ENCODE measurements at regions not wholly inside any gene's neighbourhood (a gene's known extent, or its start where the extent isn't known, plus 50 kb on each side); places are given as distances from the start of the nearest gene placed in this dataset.

- no TSS peak for BruUV-seq (replicated peaks)
- no peaks in the 10 kb centered on the region for H3K4me1 ChIP-seq (ENCODE audit: control insufficient read depth, extremely low read depth, insufficient read depth, low read length)
- no peaks in the 10 kb centered on the region for H3K9me1 ChIP-seq (replicated peaks; ENCODE audit: control insufficient read depth, extremely low read depth, insufficient read depth, low read length)
- no peak overlapping the region for H3K9ac ChIP-seq (replicated peaks; ENCODE audit: extremely low read depth, insufficient read depth, low read length)
- TF ChIP-seq MYC (IDR thresholded peaks at IDR 0.05; ENCODE audit: low read depth, low read length) (no peak), CTCF (IDR thresholded peaks at IDR 0.05; ENCODE audit: extremely low read depth in 1 of 2, insufficient read depth in 1 of 2, low read depth in 1 of 2, low read length in 2 of 2) (no peak), FOS (IDR thresholded peaks at IDR 0.05; ENCODE audit: borderline replicate concordance, insufficient read depth, low read length) (no peak), GATA2 (IDR thresholded peaks at IDR 0.05; ENCODE audit: insufficient read depth, insufficient read length, low read depth, low read length) (no peak)
- ChIA-PET POLR2A (no interaction called here), CTCF (no interaction called here)
- no peaks in the 10 kb centered on the region for H3K36me3 ChIP-seq (ENCODE audit: control insufficient read depth in 2 of 2, extremely low read depth in 1 of 2, insufficient read depth in 2 of 2, low read length in 2 of 2)
- intact Hi-C loops (cut with micrococcal nuclease) (no loop called here), dilution Hi-C loops (cut with MboI; ENCODE audit: extremely low pct_ligation_motif_present, low sequenced_read_pairs) (no loop called here)
- FAIRE-seq (no peak), DNase-seq (ENCODE audit: low read depth, low spot score) (no peak)
- no peak overlapping the region for H3K27ac ChIP-seq (ENCODE audit: insufficient read depth, low read depth, low read length)
- H3K27me3 ChIP-seq (ENCODE audit: control insufficient read depth in 2 of 2, insufficient read depth in 2 of 2, low read length in 2 of 2), result no peaks in the 10 kb centered on the region
- H3K9me3 ChIP-seq (replicated peaks; ENCODE audit: control insufficient read depth, insufficient read depth, low read length), result no peaks in the 10 kb centered on the region
- H2AFZ ChIP-seq (ENCODE audit: low read depth, low read length), result no peak overlapping the region
- H4K20me1 ChIP-seq (replicated peaks; ENCODE audit: control insufficient read depth, extremely low read depth, insufficient read depth, low read length), result no peaks in the 10 kb centered on the region
- no peaks in the 10 kb centered on the region for H3K79me2 ChIP-seq (ENCODE audit: control insufficient read depth, insufficient read depth, low read length)
- H3K4me3 ChIP-seq (replicated peaks in 1 of 3; ENCODE audit: insufficient read depth in 1 of 3, low read depth in 1 of 3, low read length in 3 of 3), result no peak overlapping the region
- no peak overlapping the region for H3K4me2 ChIP-seq (ENCODE audit: insufficient read depth, low read length)
Measured at GRCh38 chr16:6153901-6154300, 1056.3 kb upstream of the EEF2KMT start.

- intact Hi-C loops (cut with micrococcal nuclease), result no loop called here
- no peak for DNase-seq (ENCODE audit: low read depth, low spot score)
- H4K20me1 ChIP-seq (replicated peaks; ENCODE audit: control insufficient read depth, extremely low read depth, insufficient read depth, low read length), result no peaks in the 10 kb centered on the region
- no peak overlapping the region for H3K4me2 ChIP-seq (ENCODE audit: insufficient read depth, low read length)
- CTCF ChIA-PET, result no interaction called here
- no peak for FAIRE-seq
- BruUV-seq (replicated peaks), result no TSS peak
- no peaks in the 10 kb centered on the region for H3K4me1 ChIP-seq (ENCODE audit: control insufficient read depth, extremely low read depth, insufficient read depth, low read length)
- no peak overlapping the region for H2AFZ ChIP-seq (ENCODE audit: low read depth, low read length)
- no peaks in the 10 kb centered on the region for H3K36me3 ChIP-seq (ENCODE audit: control insufficient read depth in 2 of 2, extremely low read depth in 1 of 2, insufficient read depth in 2 of 2, low read length in 2 of 2)
- TF ChIP-seq POLR2A (IDR thresholded peaks at IDR 0.05; ENCODE audit: low read depth, low read length) (no peak), GATA2 (IDR thresholded peaks at IDR 0.05; ENCODE audit: insufficient read depth, insufficient read length, low read depth, low read length) (no peak), JUN (IDR thresholded peaks at IDR 0.05; ENCODE audit: borderline replicate concordance, insufficient read depth, insufficient read length, low read depth) (no peak), CTCF (IDR thresholded peaks at IDR 0.05; ENCODE audit: extremely low read depth in 1 of 2, insufficient read depth in 1 of 2, low read depth in 1 of 2, low read length in 2 of 2) (no peak), MYC (IDR thresholded peaks at IDR 0.05; ENCODE audit: low read depth, low read length) (no peak), FOS (IDR thresholded peaks at IDR 0.05; ENCODE audit: borderline replicate concordance, insufficient read depth, low read length) (no peak), EZH2 (IDR thresholded peaks at IDR 0.05; ENCODE audit: borderline replicate concordance, low read depth, low read length, severe bottlenecking) (no peak), MAX (IDR thresholded peaks at IDR 0.05; ENCODE audit: insufficient read depth, insufficient read length) (no peak), POLR2AphosphoS5 (IDR thresholded peaks at IDR 0.05; ENCODE audit: insufficient read depth, low read depth, low read length) (no peak)
- no peak overlapping the region for H3K9ac ChIP-seq (replicated peaks; ENCODE audit: extremely low read depth, insufficient read depth, low read length)
- H3K79me2 ChIP-seq (ENCODE audit: control insufficient read depth, insufficient read depth, low read length), result no peaks in the 10 kb centered on the region
- POLR2A ChIA-PET, result no interaction called here
- H3K27ac ChIP-seq (ENCODE audit: insufficient read depth, low read depth, low read length), result no peak overlapping the region
- peaks cover 2% of the 10 kb centered on the region for H3K9me3 ChIP-seq (replicated peaks; ENCODE audit: control insufficient read depth, insufficient read depth, low read length)
- H3K27me3 ChIP-seq (ENCODE audit: control insufficient read depth in 2 of 2, insufficient read depth in 2 of 2, low read length in 2 of 2), result no peaks in the 10 kb centered on the region
- no peak overlapping the region for H3K4me3 ChIP-seq (replicated peaks in 1 of 3; ENCODE audit: insufficient read depth in 1 of 3, low read depth in 1 of 3, low read length in 3 of 3)
- no peaks in the 10 kb centered on the region for H3K9me1 ChIP-seq (replicated peaks; ENCODE audit: control insufficient read depth, extremely low read depth, insufficient read depth, low read length)
- dilution Hi-C loops (cut with MboI; ENCODE audit: extremely low pct_ligation_motif_present, low sequenced_read_pairs), result no loop called here
Measured at GRCh38 chr16:6149031-6149430, 1051.4 kb upstream of the EEF2KMT start.
